HG03103 (cell line): ENCODE measurements at regions not wholly inside any gene's neighbourhood (a gene's known extent, or its start where the extent isn't known, plus 50 kb on each side); places are given as distances from the start of the nearest gene placed in this dataset.

ENCODE experiments used
- ATAC-seq: cut with Tn5 transposase; IDR thresholded peaks from one replicate; pipeline ENCODE4 v1.9.1; 2021; ENCODE audit warnings: low read depth; ENCODE audit not compliant: unreplicated experiment

DNA sequence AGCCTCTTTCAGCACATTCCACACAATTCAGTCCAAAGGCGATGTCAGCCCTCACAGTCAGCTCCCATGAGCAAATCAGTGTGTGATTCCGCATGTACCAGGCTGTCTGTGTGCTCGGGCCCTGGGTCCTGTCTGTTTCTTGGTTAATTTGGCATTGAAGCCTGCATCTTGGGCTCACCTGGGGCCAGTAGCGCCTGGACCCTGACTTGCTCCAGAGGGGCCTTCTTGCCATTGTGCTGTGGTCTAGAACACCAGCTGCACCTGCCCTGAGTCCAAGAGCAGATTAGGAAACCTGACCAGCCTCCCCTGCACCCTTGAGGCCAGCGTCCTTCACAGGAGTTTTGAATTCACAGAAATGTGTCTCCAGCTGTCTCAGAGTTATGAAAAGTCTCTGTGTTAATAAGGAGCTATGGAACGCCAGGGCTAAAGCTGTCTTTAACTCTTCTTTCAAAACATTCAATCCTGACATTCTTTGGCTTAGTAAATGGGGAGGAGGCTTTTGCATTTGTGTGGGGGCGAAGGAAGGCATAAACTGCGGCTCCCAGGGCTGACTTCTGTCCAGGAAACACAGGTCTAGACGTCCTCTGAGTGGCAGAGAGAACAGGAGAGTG is 102.2 kb downstream of the ARF6 start:
- no peak for ATAC-seq

DNA sequence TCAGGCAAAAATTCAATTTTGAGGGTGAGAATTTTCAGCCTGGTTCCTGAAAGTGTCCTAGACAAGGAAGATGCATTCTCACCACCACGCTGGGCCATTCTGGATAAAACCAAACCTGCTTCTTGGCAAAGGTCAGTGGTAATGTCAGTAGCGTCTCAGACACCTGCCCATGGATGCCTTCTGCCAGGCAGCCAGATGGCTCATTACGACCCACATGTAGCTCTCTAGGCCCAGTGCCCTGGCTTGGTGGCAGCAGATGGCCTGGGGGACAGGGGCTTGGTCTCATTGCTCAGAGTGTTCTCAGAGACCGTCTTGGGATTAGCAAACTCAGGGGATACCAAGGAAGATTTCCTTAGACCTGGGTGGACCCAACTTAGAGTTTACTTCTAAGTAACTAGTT is 105.1 kb downstream of the ARF6 start:
- no peak for ATAC-seq

DNA sequence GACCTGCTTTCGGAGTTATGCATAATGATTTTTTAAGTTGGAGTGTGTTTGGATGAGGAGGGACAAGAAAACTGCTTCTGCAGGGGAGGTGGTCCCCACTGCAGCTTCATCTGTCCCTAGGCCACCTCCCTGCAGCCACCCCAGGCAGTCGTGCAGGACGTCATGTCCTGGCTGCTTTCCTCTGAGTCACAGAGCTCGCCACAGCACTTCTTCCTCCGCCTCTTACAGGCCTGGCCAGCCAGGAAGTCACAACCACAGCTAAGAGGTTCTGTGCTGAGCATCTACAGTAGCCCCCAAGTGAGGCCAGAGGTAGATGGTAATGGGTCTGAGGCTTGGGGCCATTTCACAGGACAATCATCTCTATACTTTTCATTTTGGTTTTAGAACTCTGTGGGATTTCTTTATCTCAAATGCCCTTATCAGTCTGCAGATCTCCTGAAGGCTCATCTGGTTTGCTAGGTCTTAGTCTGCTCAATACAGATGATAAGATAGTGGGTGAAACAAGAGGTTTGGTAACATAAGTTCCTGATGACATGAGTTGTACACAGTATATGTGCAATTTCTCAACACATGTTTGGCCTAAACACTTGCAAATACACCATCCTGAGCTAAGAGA is 106.4 kb downstream of the ARF6 start:
- ATAC-seq: peak; percentile 49

DNA sequence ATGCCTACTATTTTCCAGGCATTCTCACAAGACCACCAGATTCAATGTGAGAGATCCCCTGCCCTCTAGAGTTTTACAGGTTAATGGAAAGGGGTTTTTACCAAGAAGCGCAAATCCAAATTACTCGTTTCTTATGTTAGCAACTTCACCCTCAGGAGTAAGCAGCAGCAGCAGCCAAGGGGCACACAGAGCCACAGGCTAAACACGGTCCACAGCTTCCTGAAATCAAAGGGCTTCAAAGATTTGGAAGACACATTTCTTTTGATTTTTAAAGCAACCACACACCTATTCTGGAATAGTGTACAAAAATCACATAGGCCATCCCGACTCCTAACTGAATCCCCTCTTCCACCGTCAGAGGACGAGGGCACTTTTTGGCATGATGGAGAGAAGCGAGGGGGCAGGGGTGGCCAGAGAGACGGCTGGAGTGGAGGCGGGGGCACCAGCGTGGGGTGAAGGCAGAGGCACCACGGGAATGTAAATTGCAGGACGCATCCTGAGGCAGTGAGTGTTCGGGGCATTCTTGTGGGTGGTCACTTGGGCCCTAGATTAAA is 107.0 kb downstream of the ARF6 start:
- ATAC-seq: no peak

DNA sequence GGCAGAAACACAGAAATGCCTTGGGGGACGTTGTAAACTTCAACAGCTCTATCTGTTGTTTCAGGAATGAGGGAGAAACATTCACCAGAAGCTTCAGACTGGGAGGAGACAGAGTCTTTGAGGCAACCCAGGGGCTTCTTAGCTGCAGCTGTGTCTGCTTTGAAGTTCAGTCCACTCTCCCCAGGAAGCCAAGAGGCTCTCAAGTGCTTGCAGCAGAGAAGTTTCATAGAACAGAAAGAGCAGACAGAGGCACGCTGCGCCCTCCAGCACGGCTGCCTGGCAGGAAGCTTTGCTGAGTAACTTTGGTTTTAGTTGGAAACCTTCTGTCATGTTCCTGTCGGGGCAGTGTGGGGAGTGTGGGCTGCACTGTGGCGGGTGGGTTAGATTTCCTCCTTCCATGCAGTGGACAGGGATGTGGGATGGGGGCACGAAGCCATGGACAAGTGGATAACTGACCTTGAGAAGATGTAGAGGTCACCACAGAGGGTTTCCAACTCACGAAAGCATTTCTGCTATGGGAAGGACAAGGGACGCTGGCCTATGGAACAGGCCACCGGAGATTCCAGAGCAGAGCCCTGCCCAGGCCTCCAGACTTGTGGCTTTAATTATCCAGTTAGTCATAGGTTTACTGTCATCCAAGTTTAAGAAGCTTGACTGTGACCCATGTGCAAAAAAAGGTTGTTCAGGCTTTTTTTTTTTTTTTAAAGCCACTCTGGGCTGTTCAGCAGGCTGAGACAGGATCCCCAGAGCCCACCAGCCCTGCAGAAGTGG is 107.7 kb downstream of the ARF6 start:
- no peak for ATAC-seq

DNA sequence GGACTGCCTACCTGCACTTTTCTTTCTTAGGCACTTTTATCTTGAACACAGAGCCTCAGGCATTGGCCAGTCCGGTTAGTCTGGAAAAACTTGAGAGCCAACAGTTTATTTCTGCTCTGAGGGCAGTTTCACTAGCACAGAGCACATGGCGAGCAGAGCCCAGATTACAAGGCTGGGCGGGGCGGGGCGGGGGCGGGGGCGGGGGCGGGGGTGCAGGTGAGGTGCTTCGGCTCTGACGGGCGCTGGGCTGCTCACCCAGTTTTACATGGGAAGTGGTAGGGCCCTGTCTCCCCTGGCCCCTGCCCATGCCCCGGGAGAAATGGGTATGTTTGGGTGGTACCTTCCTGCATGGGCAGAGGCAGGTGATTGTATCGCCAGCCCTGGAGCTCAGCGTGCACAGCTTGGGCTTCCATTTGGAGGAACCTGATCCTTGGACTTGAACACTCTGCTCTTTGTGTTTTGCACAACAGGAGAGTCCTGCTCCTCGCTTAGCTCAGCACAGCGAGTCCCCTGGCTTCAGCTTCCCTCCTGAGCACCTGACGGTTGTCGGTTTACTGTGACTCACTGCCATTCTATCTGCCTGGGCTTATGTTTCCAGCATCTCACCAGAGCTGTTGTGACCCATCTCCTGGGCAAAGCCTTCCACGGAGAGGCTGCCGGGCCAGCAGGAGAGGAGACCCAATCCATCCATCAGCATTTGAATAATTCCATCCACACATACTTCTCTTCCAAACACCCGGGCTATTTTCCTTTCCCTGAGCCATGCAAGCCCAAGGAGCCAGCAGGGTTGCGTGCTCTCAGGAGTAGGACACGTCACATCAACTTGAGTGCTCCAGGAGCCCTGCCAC is 108.5 kb downstream of the ARF6 start:
- ATAC-seq: peak; percentile 20

DNA sequence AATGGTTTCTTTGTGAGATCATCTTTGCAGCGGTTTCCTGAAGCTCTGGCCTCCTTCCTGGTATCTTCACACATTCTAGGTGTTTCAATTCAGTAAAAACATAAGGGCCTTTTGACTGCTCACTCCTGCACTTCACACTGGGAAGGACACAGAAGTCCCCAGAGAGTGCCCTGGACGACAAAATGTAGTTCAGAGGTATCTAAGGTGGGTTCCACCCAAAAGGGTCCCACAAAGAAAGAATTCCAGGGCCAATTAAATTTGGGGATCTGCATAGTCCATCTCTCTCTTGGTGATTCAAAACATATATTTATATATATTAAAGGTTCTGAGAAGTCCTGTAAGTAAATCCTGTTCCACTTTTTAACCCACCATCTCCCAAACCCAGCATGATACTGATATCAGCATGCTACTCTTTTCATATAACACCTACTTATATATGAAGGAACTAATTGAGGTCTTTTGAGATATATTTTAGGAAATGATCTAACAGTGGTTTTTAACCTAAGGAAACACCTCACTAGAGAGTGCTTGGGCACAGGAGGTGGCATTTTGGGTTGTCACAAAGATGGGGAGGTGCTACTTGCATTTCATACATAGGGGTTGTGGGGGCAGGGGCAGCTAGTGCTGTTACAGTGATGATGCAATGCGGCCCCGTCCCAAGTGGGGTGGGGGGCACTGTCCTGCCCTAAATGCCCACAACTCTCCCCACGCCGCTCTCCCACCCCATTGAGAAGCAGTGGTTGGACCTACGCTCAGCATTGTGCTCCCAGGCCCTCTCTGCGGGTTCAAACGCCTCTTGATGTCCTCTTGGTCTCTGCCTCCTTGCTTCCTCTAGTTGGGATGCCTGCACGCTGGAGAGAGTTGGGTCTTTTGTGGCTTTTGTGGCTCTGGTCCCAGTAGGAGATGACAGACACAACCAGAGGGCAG is 109.4 kb downstream of the ARF6 start:
- peak; percentile 31 for ATAC-seq

DNA sequence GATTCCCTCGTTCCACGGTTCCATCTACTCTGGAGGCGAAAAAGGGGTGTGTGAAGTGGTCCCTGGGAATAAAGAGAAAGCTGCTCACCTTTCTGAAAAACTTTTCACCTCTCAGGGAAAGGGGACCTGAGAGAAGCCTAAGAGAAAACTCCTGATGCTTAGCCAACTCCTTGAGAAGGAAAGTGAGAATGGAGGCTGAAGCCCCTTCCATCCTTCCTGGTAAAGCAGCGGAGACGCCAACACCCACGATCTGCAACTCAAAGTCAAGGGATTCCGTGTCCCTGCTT is 110.0 kb downstream of the ARF6 start:
- ATAC-seq: no peak

DNA sequence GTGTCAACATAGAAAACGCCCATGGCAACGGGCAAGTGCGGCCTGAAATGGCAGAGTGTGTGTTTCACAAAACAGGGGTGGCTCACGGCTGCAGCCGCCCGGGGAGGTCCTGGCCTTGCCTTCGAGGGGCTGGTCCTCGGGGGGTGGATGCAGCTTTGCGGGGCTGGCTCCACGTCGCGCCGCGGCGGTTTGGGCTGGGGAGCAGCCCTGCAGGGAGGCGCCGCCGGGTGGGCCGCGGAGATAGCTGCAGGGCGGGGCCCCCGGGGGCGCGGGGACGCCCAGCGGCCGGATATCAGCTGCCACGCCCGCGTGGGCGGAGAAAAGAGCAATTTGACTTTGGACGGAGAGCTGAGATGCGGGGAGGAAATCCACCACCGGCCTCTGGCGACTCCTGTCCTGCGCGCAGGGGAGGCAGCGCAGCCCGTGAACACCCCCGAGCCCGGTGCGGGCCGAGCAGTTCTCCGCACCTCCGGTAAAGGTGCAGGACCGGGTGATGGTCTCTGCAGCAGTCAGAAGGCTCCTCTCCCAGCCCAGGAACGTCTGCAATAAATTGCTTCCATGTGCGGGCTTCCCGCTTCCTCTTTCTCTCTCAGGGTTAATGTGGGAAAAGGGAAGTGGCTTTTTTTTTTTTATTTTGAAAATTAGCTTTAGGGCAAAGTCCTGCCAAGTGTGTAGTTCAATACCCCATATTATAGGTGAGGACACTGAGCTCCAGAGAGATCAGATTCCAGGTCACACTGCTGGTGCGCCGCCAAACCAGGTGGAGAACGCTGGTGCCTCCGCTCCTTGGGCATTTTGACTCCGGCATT is 110.5 kb downstream of the ARF6 start:
- peak; percentile 35 for ATAC-seq

DNA sequence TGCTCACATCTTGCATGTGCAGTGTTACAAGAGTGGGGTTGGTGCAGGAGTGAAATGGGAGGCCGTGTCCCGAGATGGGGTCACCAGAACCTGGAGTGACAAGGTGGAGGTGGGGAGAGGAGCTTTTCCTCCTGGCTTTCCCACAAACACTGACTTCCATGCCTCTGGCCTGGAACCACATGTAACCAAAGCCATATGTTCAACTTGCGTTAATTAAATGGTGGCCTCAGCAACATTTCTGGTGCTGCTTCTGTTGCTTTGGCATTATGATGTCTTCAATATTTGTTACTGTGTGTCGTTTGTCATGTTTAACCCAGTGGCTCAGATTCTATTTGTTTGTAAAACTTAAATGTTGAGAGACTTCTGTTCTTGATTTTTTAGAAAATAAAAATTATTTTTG is 110.2 kb downstream of the VCPKMT start:
- no peak for ATAC-seq

DNA sequence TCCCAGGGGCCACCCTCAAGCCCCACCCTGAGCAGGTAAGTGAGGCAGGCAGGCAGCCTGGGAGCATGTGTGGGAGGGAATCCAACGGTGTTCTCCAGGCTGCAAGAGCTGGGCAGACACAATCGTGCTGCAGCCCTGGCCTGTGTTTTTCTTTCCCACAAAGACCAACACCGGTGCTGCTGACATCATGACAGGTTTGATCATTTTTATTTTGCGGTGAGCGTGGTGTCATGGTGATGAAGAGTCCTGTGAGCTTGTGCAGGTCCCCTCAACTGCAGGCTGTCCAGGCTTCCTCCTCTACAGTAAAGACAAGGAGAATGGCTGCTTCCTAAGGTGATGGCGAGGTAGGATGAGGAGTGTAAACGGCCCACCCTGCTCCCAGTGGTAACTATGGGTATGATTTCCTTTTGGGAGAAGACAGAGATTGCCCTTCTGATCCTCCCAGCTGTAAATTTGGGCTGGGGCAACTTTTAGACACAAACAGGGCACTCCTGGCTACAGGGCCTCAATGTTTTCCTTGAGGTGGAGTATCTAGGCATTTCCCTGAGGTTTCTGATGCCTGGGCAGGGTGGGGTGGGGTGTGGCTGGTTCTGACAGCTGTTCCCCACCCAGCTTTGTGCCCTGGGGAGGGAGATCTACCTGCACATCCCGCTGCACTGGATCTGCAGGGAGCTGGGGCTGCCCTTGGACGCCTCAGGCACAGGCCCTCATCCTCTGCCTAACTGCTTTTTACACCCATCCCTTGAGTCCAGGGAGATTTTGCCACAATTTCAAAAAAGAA is 109.1 kb downstream of the VCPKMT start:
- no peak for ATAC-seq

DNA sequence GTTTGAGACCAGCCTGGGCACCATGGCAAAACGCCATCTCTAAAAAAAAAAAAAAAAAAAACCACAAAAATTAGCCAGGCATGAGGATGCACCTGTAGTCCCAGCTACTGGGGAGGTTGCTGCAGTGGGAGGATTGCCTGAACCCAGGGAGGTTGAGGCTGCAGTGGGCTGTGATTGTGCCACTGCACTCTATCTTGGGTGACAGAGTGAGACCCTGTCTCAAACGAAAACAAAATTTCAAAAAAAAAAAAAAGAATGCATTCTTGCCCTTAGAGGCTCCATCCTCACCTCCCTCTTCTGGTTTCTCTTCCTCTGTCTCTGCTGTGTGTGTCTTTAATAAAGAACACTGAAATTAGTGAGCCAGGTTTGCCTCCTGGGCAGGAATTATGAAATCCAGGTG is 107.8 kb downstream of the VCPKMT start:
- ATAC-seq: no peak

DNA sequence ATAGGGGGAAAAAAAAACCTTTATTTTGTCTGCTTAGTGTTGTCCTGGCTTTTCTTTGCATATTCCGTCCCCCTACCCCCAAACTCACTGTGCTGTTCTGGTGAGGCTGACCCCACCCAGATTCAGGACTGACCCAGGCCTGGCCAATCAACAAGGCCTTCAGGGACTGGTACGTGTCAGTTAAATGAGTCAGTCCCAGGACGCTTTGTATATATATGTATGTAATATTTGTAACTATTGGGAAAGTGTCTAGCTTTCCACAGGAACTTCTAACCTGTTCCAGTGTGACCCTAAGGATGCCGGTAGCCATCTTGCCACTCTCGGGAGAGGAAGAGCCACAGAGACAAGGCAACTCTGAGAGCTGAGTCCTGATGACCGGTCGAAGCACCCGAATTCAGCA is 107.4 kb downstream of the VCPKMT start:
- no peak for ATAC-seq

DNA sequence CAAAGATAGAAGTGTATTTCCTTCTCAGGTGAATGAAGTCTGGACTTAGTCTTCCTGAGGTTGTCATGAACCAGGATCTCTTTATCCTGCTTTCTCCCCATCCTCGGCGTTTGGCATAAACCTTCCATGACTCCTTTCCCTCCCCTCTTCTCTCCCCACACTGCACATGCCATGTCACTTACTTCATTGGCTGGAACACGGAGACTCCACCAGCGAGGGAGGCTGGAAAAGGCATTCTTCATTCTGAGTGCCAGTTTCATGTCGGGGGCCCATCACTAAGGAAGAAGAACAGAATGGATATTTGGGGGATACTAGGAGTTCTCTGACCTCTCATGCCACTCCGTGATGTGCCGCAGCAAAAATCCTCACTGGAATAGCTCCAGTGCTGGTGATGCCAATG is 105.6 kb downstream of the VCPKMT start:
- ATAC-seq: no peak

DNA sequence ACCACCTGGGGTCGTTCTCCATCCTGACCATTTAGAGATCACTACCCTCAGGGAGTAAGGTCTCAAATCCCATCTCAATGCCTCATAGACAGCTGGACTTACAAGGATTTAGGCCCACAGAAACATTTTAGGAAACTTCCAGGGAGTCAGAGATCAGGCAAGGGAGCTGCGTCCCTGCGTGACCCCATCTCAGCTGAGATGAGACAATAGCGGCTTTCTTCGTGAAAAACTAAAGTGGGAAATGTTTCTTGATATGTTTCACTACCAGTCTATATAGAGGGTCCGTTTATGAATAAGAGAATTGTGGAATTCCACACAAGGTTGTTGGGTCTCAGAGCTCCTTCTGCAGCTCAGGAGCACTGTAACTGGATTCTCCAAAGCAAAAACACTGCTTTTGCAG is 105.1 kb downstream of the VCPKMT start:
- no peak for ATAC-seq

DNA sequence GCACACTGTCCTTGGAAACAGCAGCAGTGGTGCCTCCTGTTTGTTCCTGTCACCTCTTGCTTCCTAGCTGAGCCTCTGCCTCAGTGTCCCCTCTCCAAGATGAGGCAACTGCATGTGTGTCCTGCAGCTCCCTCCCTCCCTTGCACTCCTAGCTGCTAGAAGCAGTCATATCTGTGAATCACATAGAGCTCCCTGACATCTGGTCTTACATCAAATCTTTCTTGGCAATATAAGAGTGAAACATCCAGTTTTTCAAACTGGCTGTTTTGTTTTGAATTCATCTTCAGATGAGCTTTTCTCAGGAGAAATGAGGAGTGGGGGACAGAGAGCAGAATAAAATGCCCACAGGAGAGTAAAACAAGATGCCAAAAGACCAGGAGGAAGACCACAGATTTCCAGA is 103.7 kb downstream of the VCPKMT start:
- ATAC-seq: no peak

DNA sequence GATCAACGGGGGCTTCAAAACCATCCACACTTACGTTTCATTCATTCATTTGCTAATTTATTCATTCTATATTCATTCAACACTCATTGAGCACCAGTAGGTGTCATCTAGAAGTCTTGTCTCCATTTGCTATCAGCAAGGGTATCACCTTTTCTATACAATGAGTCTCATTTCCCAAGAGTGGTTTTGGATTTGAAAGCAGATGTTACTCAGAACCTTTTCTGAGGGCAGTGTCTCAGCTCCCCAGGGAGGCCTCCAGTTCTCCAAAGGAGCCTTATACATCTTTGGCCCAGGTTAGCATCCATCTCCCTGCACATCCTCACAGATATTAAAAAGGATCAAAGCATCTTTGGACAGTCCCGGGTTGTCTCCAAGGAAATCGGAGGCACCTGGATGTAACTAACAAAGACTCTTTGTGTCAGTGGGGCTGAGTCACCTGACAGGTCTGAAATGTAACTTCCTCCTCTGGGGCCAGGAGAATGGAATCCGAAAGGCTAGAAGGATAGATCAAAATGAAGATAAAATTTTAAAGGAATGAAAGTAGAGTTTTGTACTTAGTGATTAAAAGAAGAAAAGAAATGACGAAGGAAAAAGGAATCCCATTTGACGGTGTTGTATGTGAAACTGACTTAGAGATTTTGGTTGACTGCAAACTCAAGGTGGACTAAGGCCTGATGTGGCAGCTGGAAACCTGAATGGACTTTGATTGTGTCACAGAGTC is 103.0 kb downstream of the VCPKMT start:
- ATAC-seq: no peak

DNA sequence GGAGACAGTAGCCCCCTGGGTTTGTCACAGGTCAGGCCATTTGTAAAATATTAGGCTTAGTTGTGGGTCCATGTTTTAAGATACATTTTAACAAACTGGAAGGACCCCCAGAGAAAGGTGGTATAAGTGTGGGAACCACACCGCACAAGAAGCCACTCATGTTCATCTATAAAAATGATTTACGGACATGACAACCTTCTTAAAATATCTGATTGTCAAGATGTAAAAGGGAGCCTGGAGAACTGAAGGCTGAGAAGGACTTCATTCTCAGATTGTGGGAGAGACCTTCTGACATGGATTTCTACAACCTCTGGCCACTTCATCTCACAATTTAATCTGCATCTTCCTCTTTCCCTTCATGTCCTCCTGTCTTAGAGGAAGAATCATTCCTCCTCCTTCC is 102.4 kb downstream of the VCPKMT start:
- ATAC-seq: no peak
